NB4 (cell line): ENCODE measurements at regions not wholly inside any gene's neighbourhood (a gene's known extent, or its start where the extent isn't known, plus 50 kb on each side); places are given as distances from the start of the nearest gene placed in this dataset.

ENCODE experiments used
- CTCF ChIP-seq: IDR thresholded peaks from one replicate; pipeline ENCODE4 v1.5.1; 2012; ENCODE audit warnings: low read depth, low read length
- MAX ChIP-seq: IDR thresholded peaks from 2 replicates; pipeline ENCODE4 v1.6.1; 2011; ENCODE audit warnings: low read depth, low read length
- POLR2A ChIP-seq: IDR thresholded peaks from 2 replicates; pipeline ENCODE4 v1.6.1; 2011; ENCODE audit warnings: mild to moderate bottlenecking; ENCODE audit not compliant: insufficient read length; ENCODE audit errors: extremely low read depth

- TF ChIP-seq CTCF, result no peak
- no peak for TF ChIP-seq POLR2A
- TF ChIP-seq MAX, result no peak
Measured at GRCh38 chr7:76123316-76123715, 75.4 kb downstream of the MDH2 start.
